Upper lobe of left lung (tissue), 4 donors: ENCODE measurements at regions not wholly inside any gene's neighbourhood (a gene's known extent, or its start where the extent isn't known, plus 50 kb on each side); places are given as distances from the start of the nearest gene placed in this dataset.

Source experiments
- POLR2AphosphoS5 ChIP-seq, 2 donors: sonication (generic); formaldehyde crosslinking; IDR thresholded peaks; one replicate each; pipeline ENCODE4 v1.5.1; 2017; ENCODE audit warnings: antibody characterized with exemption in 2 of 2
- TF ChIP-seq, protein P1 (sequence below), 6 experiments: fragments of 450-650 bp in 4 of 6; fragments of 200-600 bp in 2 of 6; sonication (generic) in 2 of 6; IDR thresholded peaks; one replicate each; pipeline ENCODE4 v1.5.1; 2016 to 2019; ENCODE audit warnings: antibody characterized with exemption in 6 of 6

DNA sequence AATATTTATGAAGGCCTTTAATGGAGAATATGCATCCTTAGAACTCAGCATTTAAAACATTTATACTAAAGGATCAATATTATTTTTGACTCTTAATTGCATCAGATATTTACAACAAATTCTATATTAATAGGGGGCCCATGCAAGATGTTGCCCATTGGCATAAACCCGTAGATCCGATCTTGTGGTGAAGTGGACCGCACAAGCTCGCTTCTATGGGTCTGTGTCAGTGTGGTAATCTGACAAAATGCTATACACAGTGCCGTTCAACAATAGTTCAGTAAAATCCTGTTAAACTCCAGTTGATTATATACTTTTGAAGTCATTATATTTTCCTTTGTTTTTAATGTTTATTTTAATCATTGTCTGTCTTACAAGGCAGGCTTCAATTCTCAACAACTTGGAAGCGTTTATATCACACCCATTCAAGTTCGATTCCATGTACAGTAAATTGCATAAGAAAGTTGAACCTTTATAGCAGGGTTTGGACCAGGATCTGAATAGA is 809.2 kb downstream of the USP25 start:
- TF ChIP-seq, protein P1, sequence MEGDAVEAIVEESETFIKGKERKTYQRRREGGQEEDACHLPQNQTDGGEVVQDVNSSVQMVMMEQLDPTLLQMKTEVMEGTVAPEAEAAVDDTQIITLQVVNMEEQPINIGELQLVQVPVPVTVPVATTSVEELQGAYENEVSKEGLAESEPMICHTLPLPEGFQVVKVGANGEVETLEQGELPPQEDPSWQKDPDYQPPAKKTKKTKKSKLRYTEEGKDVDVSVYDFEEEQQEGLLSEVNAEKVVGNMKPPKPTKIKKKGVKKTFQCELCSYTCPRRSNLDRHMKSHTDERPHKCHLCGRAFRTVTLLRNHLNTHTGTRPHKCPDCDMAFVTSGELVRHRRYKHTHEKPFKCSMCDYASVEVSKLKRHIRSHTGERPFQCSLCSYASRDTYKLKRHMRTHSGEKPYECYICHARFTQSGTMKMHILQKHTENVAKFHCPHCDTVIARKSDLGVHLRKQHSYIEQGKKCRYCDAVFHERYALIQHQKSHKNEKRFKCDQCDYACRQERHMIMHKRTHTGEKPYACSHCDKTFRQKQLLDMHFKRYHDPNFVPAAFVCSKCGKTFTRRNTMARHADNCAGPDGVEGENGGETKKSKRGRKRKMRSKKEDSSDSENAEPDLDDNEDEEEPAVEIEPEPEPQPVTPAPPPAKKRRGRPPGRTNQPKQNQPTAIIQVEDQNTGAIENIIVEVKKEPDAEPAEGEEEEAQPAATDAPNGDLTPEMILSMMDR (IDR thresholded peaks at IDR 0.05) = no peak
- TF ChIP-seq POLR2AphosphoS5 (IDR thresholded peaks at IDR 0.05) = no peak
